ENCODE measurements at regions not wholly inside any gene's neighbourhood (a gene's known extent, or its start where the extent isn't known, plus 50 kb on each side); places are given as distances from the start of the nearest gene placed in this dataset.

DNA sequence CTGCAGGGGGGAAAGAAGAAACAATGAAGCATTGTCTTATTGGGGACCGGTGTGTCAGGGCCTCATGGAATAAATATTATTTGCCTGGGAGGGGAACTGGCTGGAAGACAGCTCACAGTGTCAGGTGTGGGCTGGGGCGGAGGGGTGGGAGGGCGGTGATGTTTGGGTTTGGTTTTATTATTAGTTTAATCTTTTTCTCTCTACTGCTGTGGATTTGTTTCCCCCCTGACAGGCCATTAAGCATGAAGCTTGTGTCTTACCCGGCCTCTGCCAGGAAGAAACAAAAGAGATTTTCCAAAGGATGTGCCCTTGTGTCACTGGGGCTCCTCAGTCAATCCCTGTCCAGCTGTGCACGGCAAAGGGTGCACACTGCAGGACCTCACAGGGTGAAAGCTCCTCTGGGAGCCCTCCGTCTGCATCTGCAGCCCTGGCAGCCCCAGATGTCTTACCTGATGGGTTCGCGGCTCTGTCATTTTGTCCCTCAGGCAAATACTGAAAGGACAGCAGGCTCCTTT, 203.1 kb upstream of the TMEM45B start:
- TF ChIP-seq POLR2A (IDR thresholded peaks at IDR 0.05) (no peak), POLR2AphosphoS5 (IDR thresholded peaks at IDR 0.05) (no peak), EP300 (IDR thresholded peaks at IDR 0.05) (no peak)
- TF ChIP-seq, protein P1, sequence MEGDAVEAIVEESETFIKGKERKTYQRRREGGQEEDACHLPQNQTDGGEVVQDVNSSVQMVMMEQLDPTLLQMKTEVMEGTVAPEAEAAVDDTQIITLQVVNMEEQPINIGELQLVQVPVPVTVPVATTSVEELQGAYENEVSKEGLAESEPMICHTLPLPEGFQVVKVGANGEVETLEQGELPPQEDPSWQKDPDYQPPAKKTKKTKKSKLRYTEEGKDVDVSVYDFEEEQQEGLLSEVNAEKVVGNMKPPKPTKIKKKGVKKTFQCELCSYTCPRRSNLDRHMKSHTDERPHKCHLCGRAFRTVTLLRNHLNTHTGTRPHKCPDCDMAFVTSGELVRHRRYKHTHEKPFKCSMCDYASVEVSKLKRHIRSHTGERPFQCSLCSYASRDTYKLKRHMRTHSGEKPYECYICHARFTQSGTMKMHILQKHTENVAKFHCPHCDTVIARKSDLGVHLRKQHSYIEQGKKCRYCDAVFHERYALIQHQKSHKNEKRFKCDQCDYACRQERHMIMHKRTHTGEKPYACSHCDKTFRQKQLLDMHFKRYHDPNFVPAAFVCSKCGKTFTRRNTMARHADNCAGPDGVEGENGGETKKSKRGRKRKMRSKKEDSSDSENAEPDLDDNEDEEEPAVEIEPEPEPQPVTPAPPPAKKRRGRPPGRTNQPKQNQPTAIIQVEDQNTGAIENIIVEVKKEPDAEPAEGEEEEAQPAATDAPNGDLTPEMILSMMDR (IDR thresholded peaks at IDR 0.05) = no peak
- no peaks in the 10 kb centered on the region for H3K4me1 ChIP-seq
- H3K9me3 ChIP-seq = no peaks in the 10 kb centered on the region
- no peak for DNase-seq
- no peak overlapping the region for H3K27ac ChIP-seq
- 32 to 53% methylated on average over 8 of the region's 8 CpGs for WGBS, 2 donors
- no peaks in the 10 kb centered on the region for H3K36me3 ChIP-seq
- no peak overlapping the region for H3K4me3 ChIP-seq
- peaks cover 0 to 4% (median 0%) of the 10 kb centered on the region in 3 donors for H3K27me3 ChIP-seq
- intact Hi-C loops (cut with DNase I) = no loop called here

DNA sequence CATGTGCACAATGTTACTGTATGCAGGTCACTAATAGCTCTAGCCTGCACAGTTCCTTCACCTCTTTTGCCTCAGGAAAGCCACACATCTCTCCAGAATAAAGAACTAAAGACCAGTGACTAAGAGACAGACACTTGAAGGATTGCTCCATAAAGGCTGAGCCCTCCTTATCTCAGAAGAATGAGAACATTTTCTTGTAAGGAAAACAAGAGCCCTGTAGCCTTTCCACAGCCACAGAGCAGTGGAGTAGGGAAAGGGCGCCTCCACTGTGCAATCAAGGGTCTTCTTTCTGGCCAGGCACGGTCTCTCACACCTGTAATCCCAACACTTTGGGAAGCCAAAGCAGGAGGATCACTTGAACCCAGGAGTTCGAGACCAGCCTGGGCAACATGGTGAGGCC, 202.6 kb upstream of the TMEM45B start:
- H3K27ac ChIP-seq = no peak overlapping the region
- H3K9me3 ChIP-seq = no peaks in the 10 kb centered on the region
- intact Hi-C loops (cut with DNase I) = no loop called here
- no peak for DNase-seq
- H3K36me3 ChIP-seq = no peaks in the 10 kb centered on the region
- no peaks in the 10 kb centered on the region for H3K4me1 ChIP-seq
- TF ChIP-seq POLR2A (IDR thresholded peaks at IDR 0.05) (no peak), POLR2AphosphoS5 (IDR thresholded peaks at IDR 0.05) (no peak), EP300 (IDR thresholded peaks at IDR 0.05) (no peak)
- TF ChIP-seq, protein P1 (IDR thresholded peaks at IDR 0.05) = no peak
- no peak overlapping the region for H3K4me3 ChIP-seq
- WGBS, 2 donors = 87 to 89% methylated on average over 3 of the region's 3 CpGs
- peaks cover 0 to 7% (median 0%) of the 10 kb centered on the region in 3 donors for H3K27me3 ChIP-seq

DNA sequence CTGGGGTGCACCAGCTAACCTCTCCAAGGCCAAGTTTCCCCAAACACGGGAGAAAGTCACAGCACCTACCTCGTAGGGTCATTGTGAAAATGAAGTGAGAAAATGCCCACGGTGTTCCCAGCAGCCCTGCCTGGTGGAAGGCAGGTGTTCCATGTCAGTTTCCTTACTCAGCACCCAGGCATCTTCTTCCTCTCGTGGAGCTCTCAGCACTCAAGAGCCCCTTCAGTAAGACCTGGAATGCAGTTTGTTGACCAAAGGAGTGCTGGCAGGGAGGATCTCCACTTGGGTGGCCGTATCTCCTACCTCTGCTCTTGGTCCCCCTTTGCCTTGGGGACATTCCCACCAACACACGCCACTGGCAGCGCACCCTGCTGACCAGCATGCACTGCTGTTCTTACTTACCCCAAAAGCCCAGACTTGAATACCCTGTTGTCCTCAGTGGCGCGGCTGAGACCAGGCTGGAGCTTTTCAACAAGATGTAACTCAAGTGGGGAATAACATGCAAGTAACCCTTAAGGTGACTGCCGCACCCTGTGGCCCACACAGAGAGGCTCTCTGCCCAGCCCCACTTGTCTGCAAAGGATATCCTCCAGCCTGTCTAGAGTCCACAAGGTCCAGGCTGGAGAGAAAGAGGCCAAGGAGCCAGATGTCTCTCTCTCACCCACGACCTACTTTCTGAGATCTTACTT, 201.2 kb upstream of the TMEM45B start:
- DNase-seq = no peak
- Histone ChIP-seq H3K4me1 (no peaks in the 10 kb centered on the region), H3K36me3 (no peaks in the 10 kb centered on the region), H3K9me3 (no peaks in the 10 kb centered on the region), H3K27ac (no peak overlapping the region), H3K27me3 (peaks cover 0 to 13% (median 0%) of the 10 kb centered on the region in 3 donors), H3K4me3 (no peak overlapping the region)
- TF ChIP-seq POLR2A (IDR thresholded peaks at IDR 0.05) (no peak), EP300 (IDR thresholded peaks at IDR 0.05) (no peak), POLR2AphosphoS5 (IDR thresholded peaks at IDR 0.05) (no peak)
- TF ChIP-seq, protein P1 (IDR thresholded peaks at IDR 0.05) = no peak
- intact Hi-C loops (cut with DNase I) = no loop called here
- 84 to 87% methylated on average over 11 of the region's 11 CpGs for WGBS, 2 donors

DNA sequence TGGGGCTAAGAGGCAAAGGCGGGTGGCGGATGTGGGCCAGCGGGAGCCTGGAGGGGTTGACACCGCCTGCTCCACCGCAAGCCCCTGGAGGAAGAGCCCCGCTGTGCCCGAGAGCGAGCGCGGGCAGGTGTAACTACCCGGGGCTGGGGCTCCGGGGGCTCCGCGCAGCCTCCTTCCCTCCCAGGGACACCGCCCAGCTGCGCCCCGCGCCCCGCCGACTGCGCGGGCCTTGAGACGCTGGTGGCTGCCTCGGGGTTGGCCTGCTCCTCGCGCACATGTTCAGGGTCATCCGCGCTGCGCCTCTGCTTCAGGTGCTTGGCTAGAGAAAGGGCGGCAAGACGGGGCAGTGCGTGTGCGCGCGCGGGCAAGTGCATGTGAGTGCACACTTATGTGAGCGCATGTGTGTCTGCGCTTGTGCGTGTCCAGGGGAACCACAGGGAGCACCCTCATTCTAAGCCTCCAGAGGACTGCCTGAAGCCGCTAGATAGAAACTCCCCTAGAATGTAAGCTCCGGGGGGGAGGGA, 197.5 kb upstream of the TMEM45B start:
- no peak for DNase-seq
- Histone ChIP-seq H3K4me1 (no peaks in the 10 kb centered on the region), H3K27ac (no peak overlapping the region), H3K36me3 (no peaks in the 10 kb centered on the region), H3K9me3 (no peaks in the 10 kb centered on the region), H3K4me3 (no peak overlapping the region), H3K27me3 (peaks cover 0 to 13% (median 0%) of the 10 kb centered on the region in 3 donors)
- WGBS, 2 donors = 56 to 86% methylated on average over 41 of the region's 41 CpGs
- TF ChIP-seq POLR2A (IDR thresholded peaks at IDR 0.05) (no peak), EP300 (IDR thresholded peaks at IDR 0.05) (no peak), POLR2AphosphoS5 (IDR thresholded peaks at IDR 0.05) (no peak)
- TF ChIP-seq, protein P1 (IDR thresholded peaks at IDR 0.05) = no peak
- intact Hi-C loops (cut with DNase I) = no loop called here

Data from sigmoid colon (tissue), 6 donors.